NB4 (cell line): ENCODE measurements at regions not wholly inside any gene's neighbourhood (a gene's known extent, or its start where the extent isn't known, plus 50 kb on each side); places are given as distances from the start of the nearest gene placed in this dataset.

Experiments
- MYC ChIP-seq: IDR thresholded peaks from 2 replicates; pipeline ENCODE4 v1.6.1; 2011; ENCODE audit warnings: low read depth, low read length
- TF ChIP-seq, protein P1 (sequence below): IDR thresholded peaks from one replicate; pipeline ENCODE4 v1.5.1; 2012; ENCODE audit warnings: low read depth, low read length

DNA sequence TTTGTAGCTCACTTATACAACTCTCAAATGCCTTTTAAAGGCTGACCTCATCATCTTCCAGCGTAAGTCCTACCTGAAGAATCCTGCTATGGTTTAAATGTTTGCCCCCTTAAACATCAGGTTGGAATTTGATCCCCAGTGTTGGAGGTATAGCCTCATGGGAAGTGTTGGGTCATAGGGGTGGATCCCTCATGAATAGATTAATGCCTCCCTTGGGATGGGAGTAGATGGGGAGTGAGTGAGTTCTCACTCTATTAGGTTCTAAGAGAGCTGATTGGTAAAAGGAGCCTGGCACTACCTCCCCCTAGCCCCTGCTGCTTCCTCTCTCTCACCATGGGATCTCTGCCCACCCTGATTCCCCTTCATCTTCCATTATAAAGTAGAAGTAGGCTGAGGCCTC lies 285.6 kb downstream of the FZD1 start:
- no peak for TF ChIP-seq MYC
- TF ChIP-seq, protein P1, sequence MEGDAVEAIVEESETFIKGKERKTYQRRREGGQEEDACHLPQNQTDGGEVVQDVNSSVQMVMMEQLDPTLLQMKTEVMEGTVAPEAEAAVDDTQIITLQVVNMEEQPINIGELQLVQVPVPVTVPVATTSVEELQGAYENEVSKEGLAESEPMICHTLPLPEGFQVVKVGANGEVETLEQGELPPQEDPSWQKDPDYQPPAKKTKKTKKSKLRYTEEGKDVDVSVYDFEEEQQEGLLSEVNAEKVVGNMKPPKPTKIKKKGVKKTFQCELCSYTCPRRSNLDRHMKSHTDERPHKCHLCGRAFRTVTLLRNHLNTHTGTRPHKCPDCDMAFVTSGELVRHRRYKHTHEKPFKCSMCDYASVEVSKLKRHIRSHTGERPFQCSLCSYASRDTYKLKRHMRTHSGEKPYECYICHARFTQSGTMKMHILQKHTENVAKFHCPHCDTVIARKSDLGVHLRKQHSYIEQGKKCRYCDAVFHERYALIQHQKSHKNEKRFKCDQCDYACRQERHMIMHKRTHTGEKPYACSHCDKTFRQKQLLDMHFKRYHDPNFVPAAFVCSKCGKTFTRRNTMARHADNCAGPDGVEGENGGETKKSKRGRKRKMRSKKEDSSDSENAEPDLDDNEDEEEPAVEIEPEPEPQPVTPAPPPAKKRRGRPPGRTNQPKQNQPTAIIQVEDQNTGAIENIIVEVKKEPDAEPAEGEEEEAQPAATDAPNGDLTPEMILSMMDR = no peak
